GM19372 (cell line): ENCODE measurements at regions not wholly inside any gene's neighbourhood (a gene's known extent, or its start where the extent isn't known, plus 50 kb on each side); places are given as distances from the start of the nearest gene placed in this dataset.

Experiments used
- ATAC-seq: cut with Tn5 transposase; IDR thresholded peaks from one replicate; pipeline ENCODE4 v1.9.1; 2021; ENCODE audit warnings: mild to moderate bottlenecking, low read depth, moderate library complexity; ENCODE audit not compliant: unreplicated experiment

- no peak for ATAC-seq
These were observed 152.3 kb downstream of the TM9SF2 start for GRCh38 chr13:99653526-99653925.

- no peak for ATAC-seq
These were observed 151.6 kb downstream of the TM9SF2 start for GRCh38 chr13:99652901-99653300.

- no peak for ATAC-seq
These were observed 150.9 kb downstream of the TM9SF2 start for GRCh38 chr13:99652141-99652540.

GRCh38 chr13:99651016-99651415 lies 149.7 kb downstream of the TM9SF2 start:
- no peak for ATAC-seq

- no peak for ATAC-seq
These were observed 149.1 kb downstream of the TM9SF2 start for GRCh38 chr13:99650410-99650809.

- ATAC-seq = no peak
These were observed 147.7 kb downstream of the TM9SF2 start for GRCh38 chr13:99648927-99649326.

GRCh38 chr13:99648066-99648665 lies 146.9 kb downstream of the TM9SF2 start:
- no peak for ATAC-seq

GRCh38 chr13:99647596-99647985 lies 146.3 kb downstream of the TM9SF2 start:
- no peak for ATAC-seq

GRCh38 chr13:99646866-99647595 lies 145.8 kb downstream of the TM9SF2 start:
- ATAC-seq = no peak

GRCh38 chr13:99642841-99643240 lies 141.6 kb downstream of the TM9SF2 start:
- ATAC-seq = no peak

- ATAC-seq = no peak
These were observed 140.7 kb downstream of the TM9SF2 start for GRCh38 chr13:99642006-99642405.

GRCh38 chr13:99640260-99640659 lies 139.0 kb downstream of the TM9SF2 start:
- ATAC-seq = no peak

- ATAC-seq = no peak
These were observed 137.9 kb downstream of the TM9SF2 start for GRCh38 chr13:99639126-99639525.

GRCh38 chr13:99636728-99637353 lies 135.6 kb downstream of the TM9SF2 start:
- no peak for ATAC-seq

GRCh38 chr13:99636306-99636705 lies 135.0 kb downstream of the TM9SF2 start:
- ATAC-seq = no peak

GRCh38 chr13:99634672-99635071 lies 133.4 kb downstream of the TM9SF2 start:
- no peak for ATAC-seq

GRCh38 chr13:99630269-99630898 lies 129.1 kb downstream of the TM9SF2 start:
- ATAC-seq = no peak

GRCh38 chr13:99629641-99630040 lies 128.4 kb downstream of the TM9SF2 start:
- no peak for ATAC-seq

GRCh38 chr13:99628442-99628841 lies 127.2 kb downstream of the TM9SF2 start:
- no peak for ATAC-seq

GRCh38 chr13:99626461-99627082 lies 125.3 kb downstream of the TM9SF2 start:
- no peak for ATAC-seq
